GM21717 (cell line): ENCODE measurements at regions not wholly inside any gene's neighbourhood (a gene's known extent, or its start where the extent isn't known, plus 50 kb on each side); places are given as distances from the start of the nearest gene placed in this dataset.
A peak's percentile ranks its signal among the peaks of the same experiment; 100 is the strongest.
"Not testable (repeated sequence)": the region's sequence is repeated elsewhere in the genome, so short reads cannot be mapped to it uniquely, and the experiment has no call there.

ENCODE experiments used
- ATAC-seq: cut with Tn5 transposase; IDR thresholded peaks from one replicate; pipeline ENCODE4 v1.9.1; 2021; ENCODE audit warnings: mild to moderate bottlenecking, moderate library complexity; ENCODE audit not compliant: unreplicated experiment

- ATAC-seq: no peak
Observed at GRCh38 chr5:96175090-96175489, 213.4 kb upstream of the ELL2 start.

- ATAC-seq: no peak
Observed at GRCh38 chr5:96173366-96173765, 211.7 kb upstream of the ELL2 start.

GRCh38 chr5:96172436-96172835, 210.8 kb upstream of the ELL2 start:
- ATAC-seq: no peak

GRCh38 chr5:96171973-96172372, 210.3 kb upstream of the ELL2 start:
- not testable (repeated sequence) for ATAC-seq

- ATAC-seq: not testable (repeated sequence)
Observed at GRCh38 chr5:96170481-96171125, 209.0 kb upstream of the ELL2 start.

GRCh38 chr5:96168833-96169232, 207.2 kb upstream of the ELL2 start:
- ATAC-seq: not testable (repeated sequence)

GRCh38 chr5:96159043-96159442, 197.4 kb upstream of the ELL2 start:
- ATAC-seq: no peak

GRCh38 chr5:96157841-96158291, 196.2 kb upstream of the ELL2 start:
- no peak for ATAC-seq

GRCh38 chr5:96157077-96157780, 195.6 kb upstream of the ELL2 start:
- no peak for ATAC-seq

GRCh38 chr5:96155147-96155546, 193.5 kb upstream of the ELL2 start:
- ATAC-seq: no peak

- peak; percentile 46 for ATAC-seq
Observed at GRCh38 chr5:96151891-96152290, 190.2 kb upstream of the ELL2 start.

GRCh38 chr5:96150007-96150406, 188.4 kb upstream of the ELL2 start:
- no peak for ATAC-seq

GRCh38 chr5:96149546-96149945, 187.9 kb upstream of the ELL2 start:
- ATAC-seq: no peak

GRCh38 chr5:96149021-96149420, 187.4 kb upstream of the ELL2 start:
- ATAC-seq: no peak

- ATAC-seq: no peak
Observed at GRCh38 chr5:96148376-96148775, 186.7 kb upstream of the ELL2 start.

- no peak for ATAC-seq
Observed at GRCh38 chr5:96147866-96148265, 186.2 kb upstream of the ELL2 start.

GRCh38 chr5:96146675-96147074, 185.0 kb upstream of the ELL2 start:
- peak; percentile 65 for ATAC-seq

GRCh38 chr5:96144289-96144688, 182.6 kb upstream of the ELL2 start:
- ATAC-seq: no peak

- no peak for ATAC-seq
Observed at GRCh38 chr5:96143450-96143849, 181.8 kb upstream of the ELL2 start.

- no peak for ATAC-seq
Observed at GRCh38 chr5:96142786-96143434, 181.3 kb upstream of the ELL2 start.

- no peak for ATAC-seq
Observed at GRCh38 chr5:96142184-96142781, 180.6 kb upstream of the ELL2 start.

GRCh38 chr5:96141749-96142148, 180.1 kb upstream of the ELL2 start:
- no peak for ATAC-seq
